HEK293T (cell line): ENCODE measurements at regions not wholly inside any gene's neighbourhood (a gene's known extent, or its start where the extent isn't known, plus 50 kb on each side); places are given as distances from the start of the nearest gene placed in this dataset.

Experiments used
- FOXA1 ChIP-seq: fragments of 450-650 bp; IDR thresholded peaks from 2 replicates; pipeline ENCODE4 v1.6.1; 2016; ENCODE audit warnings: mild to moderate bottlenecking
- NFRKB ChIP-seq: fragments of 450-650 bp; IDR thresholded peaks from 2 replicates; pipeline ENCODE4 v1.6.1; 2016; ENCODE audit warnings: mild to moderate bottlenecking, moderate library complexity
- PKNOX1 ChIP-seq: fragments of 450-650 bp; IDR thresholded peaks from 2 replicates; pipeline ENCODE4 v1.6.1; 2016
- SP1 ChIP-seq: fragments of 450-650 bp; IDR thresholded peaks from 2 replicates; pipeline ENCODE4 v1.6.1; 2017
- ZNF384 ChIP-seq: fragments of 450-650 bp; IDR thresholded peaks from 2 replicates; pipeline ENCODE4 v1.6.1; 2016

- TF ChIP-seq ZNF384 (no peak), SP1 (no peak), FOXA1 (no peak), NFRKB (no peak), PKNOX1 (no peak)
These were observed 756.6 kb downstream of the RNF144A start for GRCh38 chr2:7673853-7674252.
